IPS DF 6.9 (cell line): ENCODE measurements at regions not wholly inside any gene's neighbourhood (a gene's known extent, or its start where the extent isn't known, plus 50 kb on each side); places are given as distances from the start of the nearest gene placed in this dataset.

Source experiments
- DNase-seq: peaks from one replicate; pipeline ENCODE4 v3.0.0-alpha.2; 2013; ENCODE audit warnings: low read depth, low spot score
- H3K27ac ChIP-seq: one replicate; pipeline ENCODE4 v1.5.1; 2013; ENCODE audit warnings: low read length, control low read depth
- H3K27me3 ChIP-seq: 2 replicates; pipeline ENCODE4 v1.6.1; 2013; ENCODE audit warnings: mild to moderate bottlenecking, low read length; ENCODE audit not compliant: control insufficient read depth, insufficient read depth
- H3K36me3 ChIP-seq: 2 replicates; pipeline ENCODE4 v1.6.1; 2013; ENCODE audit warnings: low read length; ENCODE audit not compliant: control insufficient read depth, insufficient read depth
- H3K4me1 ChIP-seq: 2 replicates; pipeline ENCODE4 v1.6.1; 2013; ENCODE audit warnings: low read length; ENCODE audit not compliant: control insufficient read depth, insufficient read depth
- H3K4me3 ChIP-seq: 2 replicates; pipeline ENCODE4 v1.5.1; 2013; ENCODE audit warnings: mild to moderate bottlenecking, low read length
- H3K9me3 ChIP-seq: 2 replicates; pipeline ENCODE4 v1.6.1; 2013; ENCODE audit warnings: low read length, inconsistent platforms; ENCODE audit not compliant: control insufficient read depth, insufficient read depth
- WGBS: extraction: QIAGEN DNeasy Blood & Tissue Kit; methylation state at CpG from one replicate; pipeline ENCODE4 v1.1.7; 2013; ENCODE audit warnings: mixed read lengths, missing lambda C conversion rate; ENCODE audit not compliant: insufficient read length, insufficient coverage; 5-methylcytosine and 5-hydroxymethylcytosine counted together

GRCh38 chr10:31709476-31709875 lies 219.2 kb downstream of the ARHGAP12 start:
- Histone ChIP-seq H3K9me3 (no peaks in the 10 kb centered on the region; the same call in 1 of the 2 replicates), H3K36me3 (no peaks in the 10 kb centered on the region), H3K4me1 (peaks cover 4% of the 10 kb centered on the region), H3K27me3 (no peaks in the 10 kb centered on the region), H3K4me3 (no peak overlapping the region), H3K27ac (no peak overlapping the region)
- DNase-seq: no peak

- DNase-seq: no peak
- WGBS: no CpG with 5 or more reads among the region's 3 CpGs
- no peak overlapping the region for H3K27ac ChIP-seq
- no peak overlapping the region for H3K4me3 ChIP-seq
- no peaks in the 10 kb centered on the region for H3K36me3 ChIP-seq
- peaks cover 4% of the 10 kb centered on the region for H3K4me1 ChIP-seq
- no peaks in the 10 kb centered on the region; the same call in 1 of the 2 replicates for H3K9me3 ChIP-seq
- H3K27me3 ChIP-seq: no peaks in the 10 kb centered on the region
These were observed 219.6 kb downstream of the ARHGAP12 start for GRCh38 chr10:31709028-31709427.

- H3K4me1 ChIP-seq: peaks cover 4% of the 10 kb centered on the region
- WGBS: no CpG with 5 or more reads among the region's 9 CpGs
These were observed 220.2 kb downstream of the ARHGAP12 start for GRCh38 chr10:31708474-31708873.

GRCh38 chr10:31708046-31708445 lies 220.6 kb downstream of the ARHGAP12 start:
- DNase-seq: no peak
- Histone ChIP-seq H3K9me3 (peaks cover 4% of the 10 kb centered on the region), H3K27ac (no peak overlapping the region)

More at GRCh38 chr10:31708474-31708873, 220.2 kb downstream of the ARHGAP12 start:
- H3K27ac ChIP-seq: no peak overlapping the region
- DNase-seq: no peak
- H3K4me3 ChIP-seq: no peak overlapping the region
- no peaks in the 10 kb centered on the region for H3K27me3 ChIP-seq
- no peaks in the 10 kb centered on the region for H3K36me3 ChIP-seq
- peaks cover 1% of the 10 kb centered on the region; the same call in 1 of the 2 replicates for H3K9me3 ChIP-seq

GRCh38 chr10:31707093-31708039 lies 221.3 kb downstream of the ARHGAP12 start:
- Histone ChIP-seq H3K9me3 (peaks cover 5% of the 10 kb centered on the region), H3K4me1 (peaks cover 4% of the 10 kb centered on the region), H3K4me3 (no peak overlapping the region), H3K27ac (no peak overlapping the region), H3K27me3 (no peaks in the 10 kb centered on the region), H3K36me3 (peaks cover 2% of the 10 kb centered on the region; the same call in 1 of the 2 replicates)
- DNase-seq: no peak
- WGBS: no CpG with 5 or more reads among the region's 14 CpGs

More at GRCh38 chr10:31708046-31708445, 220.6 kb downstream of the ARHGAP12 start:
- Histone ChIP-seq H3K27me3 (no peaks in the 10 kb centered on the region), H3K36me3 (peaks cover 2% of the 10 kb centered on the region; the same call in 1 of the 2 replicates), H3K4me1 (peaks cover 4% of the 10 kb centered on the region), H3K4me3 (no peak overlapping the region)
- WGBS: no CpG with 5 or more reads among the region's 3 CpGs

GRCh38 chr10:31706464-31707092 lies 222.1 kb downstream of the ARHGAP12 start:
- H3K27ac ChIP-seq: no peak overlapping the region
- peaks cover 2% of the 10 kb centered on the region; the same call in 1 of the 2 replicates for H3K36me3 ChIP-seq
- no peak overlapping the region for H3K4me3 ChIP-seq
- no peaks in the 10 kb centered on the region for H3K27me3 ChIP-seq
- no peak for DNase-seq
- H3K9me3 ChIP-seq: peaks cover 5% of the 10 kb centered on the region
- WGBS: no CpG with 5 or more reads among the region's 7 CpGs
- peaks cover 4% of the 10 kb centered on the region for H3K4me1 ChIP-seq

GRCh38 chr10:31705136-31705535 lies 223.5 kb downstream of the ARHGAP12 start:
- Histone ChIP-seq H3K4me1 (peaks cover 4% of the 10 kb centered on the region), H3K9me3 (peaks cover 5% of the 10 kb centered on the region), H3K4me3 (no peak overlapping the region), H3K27me3 (no peaks in the 10 kb centered on the region), H3K36me3 (peaks cover 2% of the 10 kb centered on the region; the same call in 1 of the 2 replicates), H3K27ac (no peak overlapping the region)
- no peak for DNase-seq
- no CpG with 5 or more reads among the region's 3 CpGs for WGBS

GRCh38 chr10:31704195-31704594 lies 224.4 kb downstream of the ARHGAP12 start:
- Histone ChIP-seq H3K4me1 (peaks cover 4% of the 10 kb centered on the region), H3K4me3 (no peak overlapping the region), H3K27ac (no peak overlapping the region), H3K36me3 (peaks cover 2% of the 10 kb centered on the region; the same call in 1 of the 2 replicates), H3K9me3 (peaks cover 5% of the 10 kb centered on the region), H3K27me3 (no peaks in the 10 kb centered on the region)
- WGBS: no CpG with 5 or more reads among the region's 1 CpG
- no peak for DNase-seq

- H3K27me3 ChIP-seq: no peaks in the 10 kb centered on the region
- no peak overlapping the region for H3K27ac ChIP-seq
- H3K9me3 ChIP-seq: peaks cover 5% of the 10 kb centered on the region
- H3K4me1 ChIP-seq: peaks cover 4% of the 10 kb centered on the region
- no peak overlapping the region for H3K4me3 ChIP-seq
- no peak for DNase-seq
- peaks cover 2% of the 10 kb centered on the region; the same call in 1 of the 2 replicates for H3K36me3 ChIP-seq
- WGBS: no CpG with 5 or more reads among the region's 4 CpGs
These were observed 225.7 kb downstream of the ARHGAP12 start for GRCh38 chr10:31702954-31703353.

- Histone ChIP-seq H3K36me3 (peaks cover 2% of the 10 kb centered on the region; the same call in 1 of the 2 replicates), H3K27ac (no peak overlapping the region), H3K27me3 (no peaks in the 10 kb centered on the region), H3K4me1 (no peaks in the 10 kb centered on the region), H3K9me3 (peaks cover 5% of the 10 kb centered on the region), H3K4me3 (no peak overlapping the region)
- WGBS: no CpG with 5 or more reads among the region's 2 CpGs
- DNase-seq: no peak
These were observed 226.6 kb downstream of the ARHGAP12 start for GRCh38 chr10:31702005-31702404.
